Left ventricle myocardium inferior (tissue), 1 donor: ENCODE measurements at regions not wholly inside any gene's neighbourhood (a gene's known extent, or its start where the extent isn't known, plus 50 kb on each side); places are given as distances from the start of the nearest gene placed in this dataset.

Source experiments
- DNase-seq: peaks from one replicate; pipeline ENCODE4 v3.0.0-alpha.2; 2020
- H3K27ac ChIP-seq: fragments of 200-600 bp; replicated peaks from 2 replicates; pipeline ENCODE4 v1.8.0; 2021
- H3K27me3 ChIP-seq: fragments of 200-600 bp; 2 replicates; pipeline ENCODE4 v1.8.0; 2021; ENCODE audit warnings: low read depth
- H3K36me3 ChIP-seq: fragments of 200-600 bp; 2 replicates; pipeline ENCODE4 v1.8.0; 2021
- H3K4me1 ChIP-seq: fragments of 200-600 bp; 2 replicates; pipeline ENCODE4 v1.8.0; 2021
- H3K4me3 ChIP-seq: fragments of 200-600 bp; 2 replicates; pipeline ENCODE4 v1.8.0; 2021; ENCODE audit warnings: mild to moderate bottlenecking, moderate library complexity
- H3K9me3 ChIP-seq: fragments of 200-600 bp; replicated peaks from 2 replicates; pipeline ENCODE4 v1.8.0; 2021
- intact Hi-C: fragments of 100-400 bp; cut with micrococcal nuclease; formaldehyde crosslinking; loops from one replicate; pipeline ENCODE4 v1.11.0; 2022
- TF ChIP-seq, protein P1 (sequence below): fragments of 200-600 bp; IDR thresholded peaks from 2 replicates; pipeline ENCODE4 v1.8.0; 2021; ENCODE audit warnings: antibody characterized with exemption, mild to moderate bottlenecking, borderline replicate concordance
- donor health status: DM: no; HTN: yes; CAD: no; lungs with severe emphysema.

DNA sequence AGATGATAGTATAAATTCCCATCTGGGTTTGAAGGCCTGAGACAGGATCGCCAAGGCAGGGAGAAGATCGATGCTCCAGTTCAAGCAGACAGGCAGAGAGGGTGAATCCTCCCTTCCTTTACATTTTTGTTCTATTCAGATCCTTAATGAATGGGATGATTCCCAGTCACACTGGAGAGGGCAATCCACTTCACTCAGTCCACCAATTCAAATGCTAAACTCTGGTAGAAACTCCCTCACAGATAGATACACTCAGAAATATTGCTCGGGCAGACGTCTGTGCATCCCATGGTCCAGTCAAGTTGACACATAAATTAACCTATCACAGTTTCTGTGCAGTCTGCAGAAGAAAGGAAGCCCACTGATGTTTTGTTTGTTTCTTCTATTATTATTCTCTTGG lies 193.1 kb upstream of the ZNF462 start:
- intact Hi-C loops, result no loop called here
- no peaks in the 10 kb centered on the region for H3K9me3 ChIP-seq
- no peak for DNase-seq
- no peaks in the 10 kb centered on the region for H3K36me3 ChIP-seq
- no peak overlapping the region for H3K4me3 ChIP-seq
- no peaks in the 10 kb centered on the region for H3K27me3 ChIP-seq
- H3K27ac ChIP-seq, result no peak overlapping the region
- peaks cover 6% of the 10 kb centered on the region for H3K4me1 ChIP-seq
- TF ChIP-seq, protein P1, sequence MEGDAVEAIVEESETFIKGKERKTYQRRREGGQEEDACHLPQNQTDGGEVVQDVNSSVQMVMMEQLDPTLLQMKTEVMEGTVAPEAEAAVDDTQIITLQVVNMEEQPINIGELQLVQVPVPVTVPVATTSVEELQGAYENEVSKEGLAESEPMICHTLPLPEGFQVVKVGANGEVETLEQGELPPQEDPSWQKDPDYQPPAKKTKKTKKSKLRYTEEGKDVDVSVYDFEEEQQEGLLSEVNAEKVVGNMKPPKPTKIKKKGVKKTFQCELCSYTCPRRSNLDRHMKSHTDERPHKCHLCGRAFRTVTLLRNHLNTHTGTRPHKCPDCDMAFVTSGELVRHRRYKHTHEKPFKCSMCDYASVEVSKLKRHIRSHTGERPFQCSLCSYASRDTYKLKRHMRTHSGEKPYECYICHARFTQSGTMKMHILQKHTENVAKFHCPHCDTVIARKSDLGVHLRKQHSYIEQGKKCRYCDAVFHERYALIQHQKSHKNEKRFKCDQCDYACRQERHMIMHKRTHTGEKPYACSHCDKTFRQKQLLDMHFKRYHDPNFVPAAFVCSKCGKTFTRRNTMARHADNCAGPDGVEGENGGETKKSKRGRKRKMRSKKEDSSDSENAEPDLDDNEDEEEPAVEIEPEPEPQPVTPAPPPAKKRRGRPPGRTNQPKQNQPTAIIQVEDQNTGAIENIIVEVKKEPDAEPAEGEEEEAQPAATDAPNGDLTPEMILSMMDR, result no peak

DNA sequence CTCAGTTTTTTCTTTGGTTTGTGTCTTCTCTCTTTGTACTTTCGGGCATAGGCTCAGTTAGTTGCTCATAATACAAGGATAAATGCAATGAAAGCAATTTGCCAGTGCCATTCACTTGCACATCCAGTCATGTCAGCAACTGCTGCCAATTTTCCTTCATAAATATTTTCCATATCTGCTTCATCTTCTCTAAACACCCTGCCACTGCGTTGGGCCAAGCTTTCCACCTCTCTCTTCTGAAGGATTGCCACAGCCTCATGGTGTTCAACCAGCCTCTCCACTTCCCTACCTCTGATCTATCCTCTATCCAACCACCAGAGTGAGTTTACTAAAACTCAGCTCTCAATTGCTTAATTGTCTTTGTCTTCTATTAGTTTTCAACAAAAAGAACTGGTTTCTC lies 192.5 kb upstream of the ZNF462 start:
- Histone ChIP-seq H3K4me1 (peaks cover 12% of the 10 kb centered on the region), H3K4me3 (no peak overlapping the region), H3K9me3 (no peaks in the 10 kb centered on the region), H3K36me3 (no peaks in the 10 kb centered on the region), H3K27me3 (no peaks in the 10 kb centered on the region), H3K27ac (no peak overlapping the region)
- intact Hi-C loops, result no loop called here
- DNase-seq, result no peak
- TF ChIP-seq, protein P1, result no peak

DNA sequence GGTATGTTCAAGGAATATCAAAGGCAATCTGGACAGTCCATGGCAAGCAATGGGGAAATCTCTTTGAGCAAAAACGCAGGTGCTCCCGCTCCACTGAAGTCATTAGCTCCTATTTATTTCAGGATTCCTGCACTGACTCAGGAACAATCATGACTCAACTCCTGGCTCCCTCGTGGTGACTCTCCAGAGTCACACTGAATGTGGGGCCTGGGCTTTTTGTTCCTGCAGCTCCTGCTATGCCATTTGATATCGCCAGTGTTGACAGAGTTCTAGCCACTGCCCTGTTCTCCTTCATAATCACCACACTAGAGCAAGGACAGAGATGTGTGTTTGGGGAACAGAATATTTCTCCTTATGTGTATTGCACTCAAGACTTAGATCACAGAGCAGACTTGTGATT lies 187.2 kb upstream of the ZNF462 start:
- H3K27me3 ChIP-seq, result no peaks in the 10 kb centered on the region
- TF ChIP-seq, protein P1, result no peak
- peaks cover 18% of the 10 kb centered on the region for H3K4me1 ChIP-seq
- no peaks in the 10 kb centered on the region for H3K9me3 ChIP-seq
- no peak overlapping the region for H3K4me3 ChIP-seq
- H3K36me3 ChIP-seq, result no peaks in the 10 kb centered on the region
- intact Hi-C loops, result no loop called here
- peak overlapping the region; percentile 82 for H3K27ac ChIP-seq
- DNase-seq, result peak; percentile 36

DNA sequence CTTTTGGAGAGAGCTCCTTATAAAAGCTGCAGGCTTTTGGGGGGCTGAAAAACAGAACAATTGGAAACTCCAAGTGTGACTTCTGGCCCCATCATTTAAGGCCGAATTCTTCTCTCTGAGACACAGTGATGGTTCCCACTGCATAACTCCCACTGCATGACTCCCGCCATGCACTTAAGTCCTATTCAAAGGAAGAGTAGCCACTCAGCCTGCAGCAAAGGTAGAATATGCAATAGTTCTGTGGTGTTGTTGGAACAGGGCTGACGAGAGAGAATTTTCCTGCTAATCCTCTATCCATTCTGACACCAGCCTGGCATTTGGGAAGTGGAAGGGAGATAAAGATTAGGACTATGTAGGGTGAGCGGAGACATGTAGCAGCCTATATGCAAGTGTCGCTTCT lies 185.6 kb upstream of the ZNF462 start:
- intact Hi-C loops, result no loop called here
- no peak overlapping the region for H3K27ac ChIP-seq
- peaks cover 29% of the 10 kb centered on the region for H3K4me1 ChIP-seq
- H3K27me3 ChIP-seq, result no peaks in the 10 kb centered on the region
- DNase-seq, result no peak
- H3K4me3 ChIP-seq, result no peak overlapping the region
- H3K9me3 ChIP-seq, result no peaks in the 10 kb centered on the region
- no peaks in the 10 kb centered on the region for H3K36me3 ChIP-seq
- TF ChIP-seq, protein P1, result no peak

DNA sequence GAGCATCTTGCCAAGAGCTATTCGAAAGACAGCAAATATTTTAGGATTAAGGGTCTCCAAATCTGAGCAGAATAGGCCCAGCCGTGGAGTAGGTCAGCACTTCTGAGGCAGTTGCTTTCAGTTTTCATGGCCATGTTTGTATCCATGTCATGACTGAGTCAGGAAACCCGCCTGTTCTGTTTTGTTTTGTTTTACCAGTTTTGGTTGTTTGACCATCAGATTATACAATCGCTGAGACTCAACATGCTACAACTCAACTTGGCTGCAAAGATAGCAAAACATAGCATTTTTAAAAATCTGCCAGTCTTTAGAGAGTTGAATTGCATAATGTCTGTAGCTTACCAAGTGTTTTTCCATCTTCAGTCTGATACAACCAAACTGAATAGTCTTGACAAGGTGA lies 185.1 kb upstream of the ZNF462 start:
- Histone ChIP-seq H3K9me3 (no peaks in the 10 kb centered on the region), H3K27me3 (no peaks in the 10 kb centered on the region), H3K4me1 (peaks cover 32% of the 10 kb centered on the region), H3K4me3 (no peak overlapping the region), H3K27ac (no peak overlapping the region), H3K36me3 (no peaks in the 10 kb centered on the region)
- TF ChIP-seq, protein P1, result no peak
- DNase-seq, result no peak
- intact Hi-C loops, result no loop called here

DNA sequence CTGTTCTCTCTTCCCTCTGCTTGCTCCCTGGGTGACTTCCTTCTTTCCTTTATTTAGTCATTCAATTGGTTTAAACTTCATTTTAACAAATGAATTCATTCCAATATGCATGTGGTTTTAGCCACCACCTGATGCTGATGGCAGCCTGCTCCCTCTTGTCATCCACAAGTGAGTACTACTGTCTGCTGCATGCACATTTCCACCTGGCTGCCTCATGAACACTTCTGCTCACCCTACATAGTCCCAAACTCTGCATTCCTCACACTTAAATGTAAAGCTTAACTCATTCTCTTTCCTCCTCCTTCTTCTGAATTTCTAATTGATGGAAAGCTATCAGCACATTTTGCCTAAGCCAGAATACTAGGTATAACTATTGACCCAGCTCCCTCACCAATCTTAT lies 184.7 kb upstream of the ZNF462 start:
- H3K27me3 ChIP-seq, result no peaks in the 10 kb centered on the region
- TF ChIP-seq, protein P1, result no peak
- no peak overlapping the region for H3K4me3 ChIP-seq
- H3K36me3 ChIP-seq, result no peaks in the 10 kb centered on the region
- H3K4me1 ChIP-seq, result peaks cover 32% of the 10 kb centered on the region
- H3K9me3 ChIP-seq, result no peaks in the 10 kb centered on the region
- intact Hi-C loops, result no loop called here
- H3K27ac ChIP-seq, result no peak overlapping the region
- no peak for DNase-seq
